ENCODE measurements at regions not wholly inside any gene's neighbourhood (a gene's known extent, or its start where the extent isn't known, plus 50 kb on each side); places are given as distances from the start of the nearest gene placed in this dataset.
A peak's percentile ranks its signal among the peaks of the same experiment; 100 is the strongest.

GRCh38 chr15:87720235-87720634 is 536.3 kb downstream of the NTRK3 start:
- H3K27me3 ChIP-seq (ENCODE audit: control insufficient read depth, insufficient read depth, low read length), result no peaks in the 10 kb centered on the region
- H3K4me3 ChIP-seq (ENCODE audit: low read depth, low read length), result no peak overlapping the region
- no peak for TF ChIP-seq CTCF (IDR thresholded peaks at IDR 0.05; ENCODE audit: insufficient read depth, low read length, poor library complexity, severe bottlenecking)
- H3K36me3 ChIP-seq (ENCODE audit: control insufficient read depth, insufficient read depth, low read length), result no peaks in the 10 kb centered on the region
- no peak for DNase-seq (ENCODE audit: low read depth)

- no peaks in the 10 kb centered on the region for H3K36me3 ChIP-seq (ENCODE audit: control insufficient read depth, insufficient read depth, low read length)
- H3K4me3 ChIP-seq (ENCODE audit: low read depth, low read length), result no peak overlapping the region
- no peak for TF ChIP-seq CTCF (IDR thresholded peaks at IDR 0.05; ENCODE audit: insufficient read depth, low read length, poor library complexity, severe bottlenecking)
- DNase-seq (ENCODE audit: low read depth), result no peak
- no peaks in the 10 kb centered on the region for H3K27me3 ChIP-seq (ENCODE audit: control insufficient read depth, insufficient read depth, low read length)
Measured at GRCh38 chr15:87716422-87716821, 540.1 kb downstream of the NTRK3 start.

GRCh38 chr15:87715252-87715651 is 541.3 kb downstream of the NTRK3 start:
- no peaks in the 10 kb centered on the region for H3K36me3 ChIP-seq (ENCODE audit: control insufficient read depth, insufficient read depth, low read length)
- no peak for TF ChIP-seq CTCF (IDR thresholded peaks at IDR 0.05; ENCODE audit: insufficient read depth, low read length, poor library complexity, severe bottlenecking)
- H3K27me3 ChIP-seq (ENCODE audit: control insufficient read depth, insufficient read depth, low read length), result no peaks in the 10 kb centered on the region
- H3K4me3 ChIP-seq (ENCODE audit: low read depth, low read length), result no peak overlapping the region
- no peak for DNase-seq (ENCODE audit: low read depth)

DNA sequence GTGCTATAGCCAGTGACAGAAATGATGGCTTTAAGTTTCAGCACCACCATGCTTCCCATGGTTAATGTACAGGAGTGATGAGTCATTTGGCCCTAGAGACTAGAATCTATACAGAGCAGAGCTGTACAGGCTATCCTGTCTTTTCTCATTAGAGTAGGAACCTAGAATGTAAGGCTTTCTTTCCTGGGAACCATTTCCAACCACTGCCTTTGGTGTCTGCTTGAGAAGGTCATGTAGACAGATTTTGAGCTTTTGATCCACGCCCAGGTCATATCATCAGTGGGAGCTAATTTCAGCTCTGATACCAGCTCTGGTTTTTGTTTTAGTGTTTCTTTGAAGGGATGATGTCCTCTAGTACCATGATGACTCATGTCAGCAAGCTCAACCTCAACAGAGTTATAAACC is 543.1 kb downstream of the NTRK3 start:
- H3K4me3 ChIP-seq (ENCODE audit: low read depth, low read length), result no peak overlapping the region
- no peak for DNase-seq (ENCODE audit: low read depth)
- no peak for TF ChIP-seq CTCF (IDR thresholded peaks at IDR 0.05; ENCODE audit: insufficient read depth, low read length, poor library complexity, severe bottlenecking)
- no peaks in the 10 kb centered on the region for H3K36me3 ChIP-seq (ENCODE audit: control insufficient read depth, insufficient read depth, low read length)
- H3K27me3 ChIP-seq (ENCODE audit: control insufficient read depth, insufficient read depth, low read length), result no peaks in the 10 kb centered on the region

GRCh38 chr15:87712211-87712610 is 544.3 kb downstream of the NTRK3 start:
- Histone ChIP-seq H3K27me3 (ENCODE audit: control insufficient read depth, insufficient read depth, low read length) (no peaks in the 10 kb centered on the region), H3K36me3 (ENCODE audit: control insufficient read depth, insufficient read depth, low read length) (no peaks in the 10 kb centered on the region), H3K4me3 (ENCODE audit: low read depth, low read length) (no peak overlapping the region)
- no peak for DNase-seq (ENCODE audit: low read depth)
- TF ChIP-seq CTCF (IDR thresholded peaks at IDR 0.05; ENCODE audit: insufficient read depth, low read length, poor library complexity, severe bottlenecking), result no peak

- Histone ChIP-seq H3K27me3 (ENCODE audit: control insufficient read depth, insufficient read depth, low read length) (no peaks in the 10 kb centered on the region), H3K36me3 (ENCODE audit: control insufficient read depth, insufficient read depth, low read length) (no peaks in the 10 kb centered on the region), H3K4me3 (ENCODE audit: low read depth, low read length) (no peak overlapping the region)
- DNase-seq (ENCODE audit: low read depth), result peak; percentile 19
- TF ChIP-seq CTCF (IDR thresholded peaks at IDR 0.05; ENCODE audit: insufficient read depth, low read length, poor library complexity, severe bottlenecking), result no peak
Measured at GRCh38 chr15:87711026-87711425, 545.5 kb downstream of the NTRK3 start.

All from kidney epithelial cell (primary cell).